HFF-Myc (cell line): ENCODE measurements at regions not wholly inside any gene's neighbourhood (a gene's known extent, or its start where the extent isn't known, plus 50 kb on each side); places are given as distances from the start of the nearest gene placed in this dataset.

Experiments
- DNase-seq: peaks from one replicate; pipeline ENCODE4 v3.0.0-alpha.2; 2011; ENCODE audit warnings: low read depth; ENCODE audit errors: extremely low read depth
- H3K4me3 ChIP-seq: replicated peaks from 2 replicates; pipeline ENCODE4 v1.5.1; 2011; ENCODE audit warnings: low read depth, mild to moderate bottlenecking, control low read depth, low read length
- CTCF ChIP-seq: IDR thresholded peaks from 2 replicates; pipeline ENCODE4 v1.5.1; 2012; ENCODE audit warnings: mild to moderate bottlenecking, low read depth, low read length, control low read depth; ENCODE audit errors: missing control alignments

- H3K4me3 ChIP-seq, result no peak overlapping the region
- no peak for TF ChIP-seq CTCF
- DNase-seq, result no peak
These were observed 115.8 kb downstream of the DRD1 start for GRCh38 chr5:175328176-175328575.

- TF ChIP-seq CTCF, result no peak
- no peak for DNase-seq
These were observed 118.3 kb downstream of the DRD1 start for GRCh38 chr5:175325681-175326080.

GRCh38 chr5:175321927-175322532 is 122.0 kb downstream of the DRD1 start:
- TF ChIP-seq CTCF, result no peak
- DNase-seq, result peak; percentile 1

More at GRCh38 chr5:175325681-175326080, 118.3 kb downstream of the DRD1 start:
- no peak overlapping the region for H3K4me3 ChIP-seq

GRCh38 chr5:175319199-175319598 is 124.8 kb downstream of the DRD1 start:
- DNase-seq, result no peak
- no peak overlapping the region for H3K4me3 ChIP-seq
- no peak for TF ChIP-seq CTCF

More at GRCh38 chr5:175321927-175322532, 122.0 kb downstream of the DRD1 start:
- no peak overlapping the region for H3K4me3 ChIP-seq

GRCh38 chr5:175317872-175318271 is 126.1 kb downstream of the DRD1 start:
- no peak for TF ChIP-seq CTCF
- DNase-seq, result no peak
- no peak overlapping the region for H3K4me3 ChIP-seq

GRCh38 chr5:175309218-175309810 is 134.7 kb downstream of the DRD1 start:
- TF ChIP-seq CTCF, result no peak
- no peak for DNase-seq
- H3K4me3 ChIP-seq, result no peak overlapping the region
